Gastrocnemius medialis (tissue), 4 donors: ENCODE measurements at regions not wholly inside any gene's neighbourhood (a gene's known extent, or its start where the extent isn't known, plus 50 kb on each side); places are given as distances from the start of the nearest gene placed in this dataset.

Experiments
- CTCF ChIP-seq, 5 experiments: fragments of 450-650 bp in 3 of 5; fragments of 200-600 bp in 2 of 5; sonication (generic) in 2 of 5; IDR thresholded peaks in 4 of 5; conservative IDR thresholded peaks in 1 of 5; 1 replicate in 4 of 5; 2 replicates in 1 of 5; pipeline ENCODE4 v1.5.1; 2016 to 2019; ENCODE audit warnings: antibody characterized with exemption in 5 of 5, mild to moderate bottlenecking in 3 of 5, moderate library complexity in 3 of 5
- POLR2A ChIP-seq, 2 donors: fragments of 450-650 bp; IDR thresholded peaks; one replicate each; pipeline ENCODE4 v1.6.1; 2017; ENCODE audit warnings: antibody characterized with exemption in 2 of 2, mild to moderate bottlenecking in 2 of 2, moderate library complexity in 2 of 2

GRCh38 chr3:153829606-153830170 is 291.5 kb upstream of the ARHGEF26 start:
- TF ChIP-seq CTCF (IDR thresholded peaks at IDR 0.05 in 4 of 5, conservative IDR thresholded peaks at IDR 0.05 in 1 of 5) (no peak), POLR2A (IDR thresholded peaks at IDR 0.05) (no peak)
